HG03139 (cell line): ENCODE measurements at regions not wholly inside any gene's neighbourhood (a gene's known extent, or its start where the extent isn't known, plus 50 kb on each side); places are given as distances from the start of the nearest gene placed in this dataset.

Experiments
- ATAC-seq: cut with Tn5 transposase; IDR thresholded peaks from one replicate; pipeline ENCODE4 v1.9.1; 2021; ENCODE audit not compliant: unreplicated experiment

DNA sequence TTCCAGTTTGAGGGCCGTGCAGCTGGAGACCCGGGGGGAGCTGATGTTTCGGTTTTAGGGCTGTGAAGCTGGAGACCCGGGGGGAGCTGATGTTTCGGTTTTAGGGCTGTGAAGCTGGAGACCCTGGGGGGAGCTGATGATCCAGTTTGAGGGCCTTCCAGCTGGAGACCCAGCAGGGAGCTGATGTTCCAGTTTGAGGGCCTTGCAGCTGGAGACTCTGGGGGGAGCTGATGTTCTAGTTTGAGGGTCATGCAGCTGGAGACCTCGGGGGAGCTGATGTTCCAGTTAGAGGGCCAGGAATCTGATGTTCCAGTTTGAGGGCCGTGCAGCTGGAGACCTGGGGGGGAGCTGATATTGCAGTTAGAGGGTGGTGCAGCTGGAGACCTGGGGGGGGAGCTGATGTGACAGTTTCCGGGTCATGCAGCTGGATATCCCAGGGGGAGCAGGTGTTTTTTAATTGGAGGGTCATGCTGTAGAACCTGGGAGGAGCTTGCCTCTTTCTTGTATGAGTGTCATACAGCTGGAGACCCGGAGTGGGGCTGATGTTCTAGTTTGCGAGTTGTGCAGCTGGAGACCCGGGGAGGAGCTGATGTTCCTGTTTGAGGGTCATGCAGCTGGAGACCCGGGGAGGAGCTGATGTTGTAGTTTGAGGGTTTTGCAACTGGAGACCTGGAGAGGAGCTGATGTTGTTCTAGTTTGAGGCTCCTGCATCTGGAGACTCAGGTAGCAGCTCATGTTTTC lies 153.2 kb downstream of the RTP5 start:
- ATAC-seq = no peak

DNA sequence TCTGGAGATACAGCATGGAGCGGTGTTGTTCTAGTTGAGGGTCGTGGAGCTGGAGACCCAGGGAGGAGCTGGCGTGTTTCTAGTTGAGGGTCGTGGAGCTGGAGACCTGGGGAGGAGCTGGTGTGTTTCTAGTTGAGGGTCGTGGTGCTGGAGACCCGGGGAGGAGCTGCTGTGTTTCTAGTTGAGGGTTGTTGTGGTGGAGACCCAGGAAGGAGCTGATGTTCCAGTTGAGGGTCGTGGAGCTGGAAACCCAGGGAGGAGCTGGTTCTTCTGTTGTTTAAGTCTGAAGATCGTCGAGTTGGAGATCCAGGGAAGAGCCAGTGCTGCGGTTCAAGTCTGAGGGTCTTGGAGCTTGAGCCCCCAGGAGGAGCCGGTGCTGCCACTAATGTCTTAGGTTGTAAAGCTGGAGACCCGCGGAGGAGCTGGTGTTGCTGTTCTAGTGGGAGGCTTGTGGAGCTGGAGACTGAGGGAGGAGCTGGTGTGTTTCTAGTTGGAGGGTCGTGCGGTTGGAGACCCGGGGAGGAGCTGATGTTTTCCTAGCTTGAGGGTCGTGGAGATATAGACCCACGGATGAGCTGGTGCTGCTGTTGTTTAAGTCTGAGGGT lies 155.3 kb downstream of the RTP5 start:
- no peak for ATAC-seq

DNA sequence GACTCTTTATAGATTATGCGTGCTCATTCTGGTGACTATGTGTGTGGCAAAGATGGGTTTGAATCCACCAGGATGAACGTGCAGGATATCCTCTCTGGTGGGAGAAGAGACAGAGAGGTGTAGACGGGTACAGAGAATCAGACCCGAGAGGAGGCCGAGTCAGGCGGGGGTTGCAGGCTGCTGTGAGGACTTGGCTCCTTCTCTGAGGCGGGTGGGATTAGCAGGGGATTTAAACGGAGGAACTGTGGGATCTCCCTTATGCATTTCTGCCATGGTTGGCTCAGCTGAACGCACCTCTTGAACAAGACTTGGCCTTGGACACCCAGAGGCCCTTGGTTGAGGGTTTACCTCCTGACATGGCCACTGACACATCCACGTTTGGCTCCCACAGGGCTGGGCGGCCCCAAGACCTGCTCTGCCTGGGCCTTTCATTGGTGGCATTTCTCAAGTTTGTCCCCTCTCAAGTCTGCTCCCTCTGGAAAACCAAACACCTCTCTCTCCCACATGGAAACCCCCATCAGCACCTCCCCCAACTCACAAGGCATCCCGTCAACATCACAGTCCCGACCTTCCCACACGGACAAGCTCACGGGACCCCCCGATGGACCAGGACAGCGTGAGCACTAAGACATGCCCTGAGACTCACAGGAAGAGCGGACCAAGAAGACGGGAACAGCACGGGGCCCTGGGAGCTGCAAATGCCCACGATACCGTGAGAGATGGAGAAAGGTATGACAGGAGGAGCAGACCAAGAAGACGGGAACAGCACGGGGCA lies 158.3 kb downstream of the RTP5 start:
- ATAC-seq = no peak

DNA sequence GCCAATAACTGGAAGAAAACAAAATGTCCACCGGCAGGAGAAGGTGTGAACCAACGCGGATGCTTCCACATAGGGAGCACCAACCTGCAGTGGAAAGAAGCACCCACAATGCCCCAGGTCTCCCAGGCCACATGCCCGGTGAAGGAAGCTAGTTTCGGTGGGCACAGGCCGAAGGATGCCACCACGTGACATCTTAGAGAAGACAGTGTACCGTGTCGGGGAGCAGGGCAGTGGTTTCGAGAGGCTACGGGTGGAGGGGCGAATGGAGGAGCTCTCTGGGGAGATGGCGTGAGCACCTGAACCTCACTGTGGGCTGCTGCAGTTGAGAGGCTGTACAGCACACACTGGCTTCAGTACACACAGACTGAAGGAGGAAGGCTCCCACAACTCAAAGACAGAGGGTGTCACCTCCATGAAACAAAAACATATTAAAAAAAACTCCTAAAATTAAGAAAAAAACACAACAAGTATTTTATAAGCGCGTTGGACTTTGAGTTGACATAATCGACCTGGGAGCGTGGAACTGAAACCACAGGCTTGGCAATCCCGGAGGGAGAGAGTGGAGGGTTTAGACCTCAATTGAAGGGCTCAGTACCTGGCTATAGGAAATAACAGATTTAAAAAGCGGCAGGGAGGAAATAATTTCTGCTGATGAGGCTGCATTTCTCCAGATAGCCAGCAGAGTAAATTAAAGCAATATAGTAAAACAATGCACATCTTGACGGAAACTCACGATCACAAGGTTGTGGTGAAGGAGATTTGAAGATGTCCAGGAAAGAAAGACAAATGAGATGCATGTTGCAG lies 160.1 kb downstream of the RTP5 start:
- ATAC-seq = no peak

DNA sequence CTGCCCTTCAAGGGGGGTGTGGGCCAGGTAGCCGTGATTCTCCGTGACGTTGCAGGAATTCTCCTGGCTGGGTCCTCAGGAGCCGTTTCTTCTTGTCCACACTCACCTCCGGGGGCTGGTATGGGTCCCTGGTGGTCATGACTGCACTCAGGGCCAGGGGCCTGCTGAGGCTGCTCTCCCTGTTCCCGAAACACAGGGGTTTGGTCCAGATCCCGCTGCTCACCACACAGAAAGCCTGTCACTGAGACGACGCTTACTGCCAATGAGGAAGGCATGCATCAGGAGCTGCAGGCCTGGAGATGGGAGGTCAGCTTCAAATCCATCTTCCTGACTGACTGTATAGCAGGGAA lies 160.7 kb downstream of the RTP5 start:
- no peak for ATAC-seq

DNA sequence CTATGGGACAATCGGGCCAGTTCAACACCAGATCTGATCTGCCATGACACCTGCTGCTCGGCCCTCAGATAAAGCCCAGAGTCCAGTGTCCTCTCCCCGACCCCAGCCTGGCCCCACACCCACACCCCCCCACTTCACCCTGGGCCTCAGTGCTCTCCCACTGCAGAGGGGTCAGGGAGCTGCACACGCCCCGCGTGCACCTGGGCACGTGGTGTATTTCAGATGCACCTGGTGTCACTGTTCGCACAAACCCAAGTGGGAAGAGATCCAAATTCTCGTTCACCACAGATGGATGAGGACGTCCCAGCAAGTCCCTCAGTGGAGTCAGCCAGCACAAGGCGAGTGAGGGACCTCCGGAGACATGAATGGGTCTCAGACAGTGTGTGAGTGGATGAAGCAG lies 161.3 kb downstream of the RTP5 start:
- no peak for ATAC-seq

DNA sequence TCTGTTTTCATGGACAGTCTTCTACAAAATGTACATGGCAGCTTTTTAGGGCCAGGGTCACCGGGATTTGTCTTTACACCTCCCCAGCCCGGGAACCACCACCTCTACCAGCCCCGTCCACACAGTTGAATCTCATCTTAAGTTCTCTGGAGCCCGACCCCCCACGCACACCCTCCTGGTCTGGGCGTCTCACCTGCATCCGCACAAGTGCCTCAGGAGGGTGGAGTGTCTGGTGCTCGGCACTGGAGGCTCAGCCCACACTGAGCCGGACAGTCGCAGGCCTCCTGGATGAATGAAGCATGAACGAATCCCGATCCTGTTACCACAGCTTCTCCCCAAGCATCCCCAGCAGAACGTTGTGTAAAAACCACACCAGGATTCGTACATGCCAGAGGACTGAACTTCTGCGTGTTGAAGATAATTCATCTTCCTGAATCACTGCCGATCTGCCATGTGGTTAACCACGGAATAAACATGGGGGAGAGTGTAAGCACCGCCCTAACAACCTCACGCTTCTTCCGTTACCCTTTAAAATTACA lies 162.0 kb downstream of the RTP5 start:
- ATAC-seq = no peak

DNA sequence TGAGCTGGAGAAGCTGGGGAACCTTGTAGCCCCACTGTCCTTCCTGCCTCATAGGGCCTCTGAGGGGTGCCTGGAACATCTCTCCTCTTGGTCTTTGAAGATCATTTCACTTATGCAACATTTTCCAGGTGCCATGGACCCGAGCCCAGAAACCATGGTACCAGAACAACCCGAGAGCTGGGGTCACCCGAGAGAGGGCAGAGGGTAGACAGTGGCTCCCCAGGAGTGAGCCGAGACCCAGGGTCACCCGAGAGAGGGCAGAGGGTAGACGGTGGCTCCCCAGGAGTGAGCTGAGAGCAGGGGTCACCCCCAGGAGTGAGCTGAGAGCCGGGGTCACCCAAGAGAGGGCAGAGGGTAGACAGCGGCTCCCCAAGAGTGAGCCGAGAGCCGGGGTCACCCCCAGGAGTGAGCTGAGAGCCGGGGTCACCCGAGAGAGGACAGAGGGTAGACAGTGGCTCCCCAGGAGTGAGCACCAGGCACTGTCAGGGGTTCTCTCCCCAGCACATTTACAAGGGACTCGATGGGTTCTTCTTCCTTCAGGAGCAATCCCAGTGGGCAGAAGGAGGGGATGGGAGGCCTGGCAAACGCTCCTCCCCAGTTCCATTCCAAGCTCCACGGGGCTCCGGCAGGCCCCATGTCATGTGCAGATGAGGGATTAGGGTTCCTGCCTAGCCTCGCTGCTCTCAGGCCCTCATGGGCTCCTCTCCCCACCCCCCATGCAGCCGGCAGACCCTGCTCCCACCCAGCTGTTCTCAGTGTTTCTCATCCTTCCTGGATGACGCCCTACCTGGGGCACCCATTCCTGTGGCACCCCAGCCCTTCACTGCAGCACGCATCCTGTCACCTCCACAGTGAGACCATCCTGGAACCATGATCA lies 163.5 kb downstream of the RTP5 start:
- ATAC-seq = no peak

DNA sequence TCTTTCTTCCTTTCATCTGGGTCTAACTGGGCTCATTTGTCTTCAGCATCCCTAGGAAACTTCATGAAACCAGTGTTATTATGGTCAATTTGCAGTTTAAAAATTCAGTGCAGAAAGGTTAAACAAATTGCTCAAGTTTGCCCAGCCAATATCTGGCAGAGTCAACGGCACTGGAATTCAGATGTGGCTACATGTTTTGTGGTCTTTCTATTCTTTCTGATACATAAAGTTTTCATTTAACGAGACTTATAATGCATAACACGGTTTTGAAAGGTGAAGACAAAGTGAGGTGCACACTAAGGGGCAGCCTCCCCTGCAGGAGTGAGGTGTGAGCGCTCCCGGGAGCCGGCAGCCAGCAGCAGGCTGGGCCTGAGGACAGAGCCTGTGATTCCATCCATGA lies 164.6 kb downstream of the RTP5 start:
- no peak for ATAC-seq

DNA sequence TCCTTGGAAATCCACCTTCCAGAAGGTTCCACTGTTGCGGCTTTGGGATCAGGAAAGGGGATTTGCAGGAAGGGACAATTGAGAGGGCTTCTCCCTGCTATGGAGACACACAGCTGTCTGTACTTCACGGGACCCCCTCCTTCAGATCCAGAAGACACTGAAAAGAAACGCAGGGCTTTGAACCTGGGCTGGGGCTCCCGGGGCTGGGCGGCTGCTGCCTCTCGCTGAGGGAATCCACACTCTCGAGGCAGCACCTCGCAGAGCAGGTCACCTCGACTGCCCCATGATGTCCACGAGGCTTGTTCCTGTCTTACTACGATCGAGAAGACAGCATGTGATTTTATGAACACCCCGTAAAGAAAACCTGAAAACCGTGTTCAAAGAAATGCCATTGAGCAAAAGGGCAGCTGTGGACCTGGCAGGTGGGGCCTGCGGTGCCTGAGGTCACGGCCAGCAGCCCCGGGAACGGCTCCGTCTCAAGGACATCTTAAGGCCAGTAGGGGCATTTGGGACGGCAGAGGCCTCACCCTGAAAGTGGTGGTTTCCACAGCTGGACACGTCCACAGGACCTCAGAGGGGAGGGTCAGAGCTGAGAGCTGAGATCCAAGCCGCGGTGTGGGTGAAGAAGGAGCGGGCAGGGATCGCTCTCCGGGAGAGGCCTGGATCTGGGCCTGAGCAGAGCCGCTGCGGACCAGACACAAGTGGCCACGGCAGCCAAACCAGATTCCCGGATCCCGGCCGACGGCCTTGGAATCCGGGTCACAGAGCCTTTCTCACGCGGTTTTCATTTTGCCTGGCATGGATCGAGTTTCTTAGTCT lies 165.7 kb downstream of the RTP5 start:
- ATAC-seq = no peak

DNA sequence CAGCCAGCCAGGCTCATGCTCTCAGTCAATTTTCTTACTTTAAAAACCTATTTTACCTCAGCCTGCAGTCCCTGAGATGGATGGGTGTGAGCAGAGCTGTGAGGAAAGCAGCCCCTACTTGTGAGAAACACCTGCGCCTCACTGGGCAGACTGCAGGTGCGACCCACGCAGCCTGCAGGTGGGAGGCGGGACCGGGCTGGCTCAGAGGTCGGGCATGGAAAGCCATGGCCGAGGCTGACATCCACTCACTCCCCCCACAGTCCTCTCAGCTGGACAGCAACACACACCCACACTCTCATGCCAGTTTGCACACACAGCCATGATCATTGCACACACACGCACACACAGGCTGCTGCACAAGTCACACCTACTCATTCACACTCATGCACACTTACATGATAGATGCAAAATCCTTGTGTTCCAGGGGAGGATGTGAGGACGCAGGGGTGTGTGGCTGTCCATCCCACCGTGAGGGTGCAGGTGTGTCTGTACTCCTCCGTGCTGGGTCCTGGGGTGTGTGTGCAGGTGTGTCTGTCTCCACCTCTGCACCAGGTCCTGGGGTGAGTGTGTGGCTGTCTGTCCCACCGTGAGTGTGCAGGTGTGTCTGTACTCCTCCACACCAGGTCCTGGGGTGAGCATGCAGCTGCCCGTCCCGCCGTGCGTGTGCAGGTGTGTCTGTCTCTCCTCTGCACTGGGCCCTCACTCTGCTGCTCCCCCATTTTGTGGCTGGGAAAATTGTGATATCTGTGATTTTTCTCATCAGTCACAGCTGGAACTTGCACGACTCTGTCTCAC lies 166.5 kb downstream of the RTP5 start:
- ATAC-seq = no peak

DNA sequence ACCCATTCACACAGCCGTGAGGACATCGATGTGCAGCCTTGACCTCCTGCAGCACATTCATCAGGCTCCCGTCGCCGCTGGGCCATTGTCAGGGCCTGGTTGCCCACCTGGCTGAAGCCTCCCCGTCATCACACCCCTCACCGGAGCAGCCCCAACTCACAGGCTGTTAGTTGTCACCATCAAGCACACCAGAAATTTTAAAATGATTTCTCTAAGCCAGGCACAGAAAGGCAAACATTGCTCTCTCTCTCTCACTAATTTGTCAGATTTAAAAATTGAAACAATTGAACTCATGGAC lies 167.1 kb downstream of the RTP5 start:
- no peak for ATAC-seq

DNA sequence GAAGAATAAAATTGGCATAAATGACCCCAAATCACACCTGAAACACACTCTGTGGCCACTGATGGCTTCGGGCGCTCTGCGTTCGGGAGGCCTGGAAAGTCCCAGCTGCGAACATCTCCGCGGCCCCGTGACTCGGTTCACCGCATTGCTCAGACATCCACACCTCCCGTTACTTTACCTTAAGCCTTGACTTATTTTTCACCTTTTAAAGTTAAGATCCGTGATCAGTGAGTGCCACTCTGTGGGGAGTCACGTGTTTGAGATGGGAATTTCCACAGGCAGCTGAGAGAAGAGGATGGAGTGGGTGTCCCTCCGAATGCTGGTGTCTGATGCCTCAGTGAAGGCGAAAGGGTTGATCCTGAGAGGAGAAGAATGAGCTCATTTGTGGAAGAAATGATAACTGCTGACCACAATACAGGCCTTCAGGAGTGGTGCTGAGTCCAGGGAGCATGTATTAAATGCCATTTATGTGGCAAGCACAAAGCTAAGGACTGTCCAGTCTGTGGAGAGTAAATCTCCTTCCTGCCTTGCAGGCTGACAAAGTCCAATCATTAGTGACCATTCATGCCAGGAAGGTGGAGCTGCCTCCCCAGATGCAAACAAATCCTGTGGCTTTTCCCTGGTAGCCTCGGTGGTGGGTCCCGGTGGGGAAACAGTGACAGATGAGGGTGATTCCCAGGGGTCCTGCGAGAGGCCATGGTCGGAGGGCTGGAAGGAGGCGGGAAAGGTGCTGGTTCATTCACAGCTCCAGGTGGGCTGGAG lies 168.8 kb downstream of the RTP5 start:
- no peak for ATAC-seq

DNA sequence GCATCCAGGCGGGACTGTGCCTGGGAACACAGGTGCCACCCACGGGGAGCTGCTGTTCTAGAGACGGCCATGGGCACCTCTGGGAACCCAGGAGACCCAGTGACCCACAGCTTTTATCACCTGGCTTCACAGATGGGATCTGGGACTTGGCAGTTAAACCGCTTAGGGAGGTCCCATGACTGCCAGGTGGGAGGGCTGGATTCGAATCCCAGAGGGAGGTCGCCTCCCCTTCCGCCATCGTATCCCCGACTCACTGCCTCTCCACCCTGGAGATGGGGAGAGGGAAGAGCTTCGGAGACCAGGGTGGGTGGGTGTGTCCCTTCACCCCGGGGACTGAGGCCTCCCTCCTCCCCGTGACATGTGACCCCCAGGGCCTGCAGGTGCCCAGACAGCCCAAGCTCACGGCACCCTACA lies 169.4 kb downstream of the RTP5 start:
- no peak for ATAC-seq

DNA sequence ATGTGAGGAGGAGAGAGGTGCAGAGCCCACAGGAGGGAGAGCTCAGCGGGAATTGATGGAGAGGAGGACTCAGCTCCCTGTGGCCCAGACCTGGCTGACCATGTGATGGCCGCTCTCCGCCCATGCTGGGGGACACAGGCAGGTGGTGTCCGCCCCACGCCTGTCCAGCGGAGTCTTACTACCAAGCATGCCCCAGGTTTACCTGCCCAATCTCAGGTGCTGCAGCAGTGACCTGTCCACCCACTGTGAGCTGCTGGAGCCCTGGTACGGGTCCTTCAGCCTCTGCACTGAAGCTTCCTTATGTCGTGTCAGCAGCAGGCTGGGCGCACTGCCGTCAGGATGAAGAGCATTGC lies 170.8 kb downstream of the RTP5 start:
- no peak for ATAC-seq

DNA sequence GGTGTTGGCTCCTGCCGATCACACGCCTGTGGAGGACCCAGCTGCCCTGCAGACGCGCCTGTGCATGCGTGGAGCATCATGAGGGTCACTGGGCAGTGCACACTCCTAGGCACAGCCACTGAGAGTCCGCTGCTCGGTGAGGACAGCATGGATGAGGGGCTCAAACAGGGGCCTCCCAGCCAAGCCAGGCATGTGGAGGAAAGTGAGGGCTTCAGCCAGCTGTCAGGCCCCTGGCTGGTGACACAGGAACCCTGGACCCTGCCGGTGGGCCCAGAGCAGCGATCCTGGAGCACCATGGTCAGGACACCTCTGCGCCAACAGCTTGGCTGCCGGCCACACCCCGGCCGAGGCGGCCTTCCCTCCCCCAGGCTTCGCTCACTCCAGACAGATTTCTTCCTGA lies 171.2 kb downstream of the RTP5 start:
- no peak for ATAC-seq

DNA sequence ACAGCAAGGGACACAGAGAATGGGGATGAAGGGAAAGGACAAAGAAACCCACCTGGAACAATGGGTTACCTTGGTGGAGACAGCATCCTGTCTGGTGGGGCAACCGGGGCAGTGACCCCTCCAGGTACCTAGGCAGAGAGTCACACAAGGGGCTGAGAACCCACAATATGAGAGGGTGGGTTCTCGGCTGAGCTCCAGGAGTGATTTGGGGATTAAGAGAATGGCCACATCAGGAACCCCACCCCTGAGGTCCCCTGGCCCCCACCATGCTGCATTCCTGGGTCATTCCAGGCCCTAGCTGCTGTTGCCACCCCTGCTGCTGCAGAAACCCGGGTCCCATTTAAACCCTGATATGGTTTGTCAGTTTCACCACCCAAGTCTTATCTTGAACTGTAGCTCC lies 172.3 kb downstream of the RTP5 start:
- ATAC-seq = no peak
